ENCODE measurements at regions not wholly inside any gene's neighbourhood (a gene's known extent, or its start where the extent isn't known, plus 50 kb on each side); places are given as distances from the start of the nearest gene placed in this dataset.
A peak's percentile ranks its signal among the peaks of the same experiment; 100 is the strongest.

DNA sequence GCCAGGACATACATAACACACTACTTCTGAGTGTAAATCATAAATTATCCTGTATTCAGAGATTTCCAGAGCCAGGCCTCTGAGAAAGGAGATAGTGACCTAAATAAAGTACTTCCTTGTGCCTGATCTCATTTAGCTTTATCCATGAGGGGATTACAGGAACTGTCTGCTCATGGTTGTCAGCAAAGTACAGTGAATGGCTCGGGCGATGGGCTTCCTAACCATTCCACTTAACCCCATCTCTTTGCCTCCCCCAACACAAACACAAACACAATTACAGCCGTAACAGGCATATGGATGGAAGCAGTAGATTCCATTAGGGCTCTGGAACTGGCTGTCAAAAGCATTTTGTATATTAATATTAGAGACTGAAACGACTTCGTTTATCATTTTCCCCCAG, 206.7 kb upstream of the CPNE8 start:
- Histone ChIP-seq H3K36me3 (ENCODE audit: insufficient read depth, low read length, poor library complexity, severe bottlenecking) (no peaks in the 10 kb centered on the region), H3K9me3 (ENCODE audit: low read depth, low read length, poor library complexity, severe bottlenecking) (no peaks in the 10 kb centered on the region), H3K27ac (ENCODE audit: low read depth, low read length, poor library complexity, severe bottlenecking) (no peak overlapping the region), H3K4me3 (ENCODE audit: low read depth, low read length, poor library complexity, severe bottlenecking) (no peak overlapping the region), H3K27me3 (replicated peaks; ENCODE audit: insufficient read depth, low read depth, low read length, poor library complexity) (no peaks in the 10 kb centered on the region), H3K4me1 (ENCODE audit: insufficient read depth, low read length, poor library complexity, severe bottlenecking) (no peaks in the 10 kb centered on the region)
- no TSS peak for BruUV-seq (replicated peaks)
- intact Hi-C loops (cut with micrococcal nuclease; ENCODE audit: unreplicated experiment): no loop called here
- no peak for TF ChIP-seq EZH2 (IDR thresholded peaks at IDR 0.05; ENCODE audit: borderline replicate concordance, low read depth, low read length, poor library complexity, severe bottlenecking)
- TF ChIP-seq, protein P1, sequence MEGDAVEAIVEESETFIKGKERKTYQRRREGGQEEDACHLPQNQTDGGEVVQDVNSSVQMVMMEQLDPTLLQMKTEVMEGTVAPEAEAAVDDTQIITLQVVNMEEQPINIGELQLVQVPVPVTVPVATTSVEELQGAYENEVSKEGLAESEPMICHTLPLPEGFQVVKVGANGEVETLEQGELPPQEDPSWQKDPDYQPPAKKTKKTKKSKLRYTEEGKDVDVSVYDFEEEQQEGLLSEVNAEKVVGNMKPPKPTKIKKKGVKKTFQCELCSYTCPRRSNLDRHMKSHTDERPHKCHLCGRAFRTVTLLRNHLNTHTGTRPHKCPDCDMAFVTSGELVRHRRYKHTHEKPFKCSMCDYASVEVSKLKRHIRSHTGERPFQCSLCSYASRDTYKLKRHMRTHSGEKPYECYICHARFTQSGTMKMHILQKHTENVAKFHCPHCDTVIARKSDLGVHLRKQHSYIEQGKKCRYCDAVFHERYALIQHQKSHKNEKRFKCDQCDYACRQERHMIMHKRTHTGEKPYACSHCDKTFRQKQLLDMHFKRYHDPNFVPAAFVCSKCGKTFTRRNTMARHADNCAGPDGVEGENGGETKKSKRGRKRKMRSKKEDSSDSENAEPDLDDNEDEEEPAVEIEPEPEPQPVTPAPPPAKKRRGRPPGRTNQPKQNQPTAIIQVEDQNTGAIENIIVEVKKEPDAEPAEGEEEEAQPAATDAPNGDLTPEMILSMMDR (conservative IDR thresholded peaks at IDR 0.05; ENCODE audit: low read depth, low read length): no peak
- no peak for DNase-seq (ENCODE audit: low spot score)
- CTCF ChIA-PET: no interaction called here
- POLR2A ChIA-PET (ENCODE audit: low non-redundant PET): no interaction called here

DNA sequence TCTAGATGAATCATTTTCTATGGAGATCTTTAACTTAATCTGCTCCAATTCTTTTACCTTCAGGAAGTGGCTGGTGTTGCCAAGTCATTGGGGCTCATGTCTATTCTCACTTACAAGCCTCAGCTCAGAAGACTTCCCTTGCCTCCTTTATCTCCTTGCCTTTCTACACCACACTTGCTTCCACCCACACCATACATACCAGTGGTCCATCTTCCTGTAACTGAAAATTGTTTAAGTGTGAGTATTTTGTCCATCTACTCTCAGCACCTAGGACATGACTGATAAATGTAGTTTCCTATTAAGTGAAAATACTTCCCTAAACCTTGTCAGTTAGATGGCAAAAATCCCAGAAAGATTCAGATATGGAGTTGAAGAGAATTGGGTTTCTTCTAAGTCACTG, 199.7 kb upstream of the CPNE8 start:
- POLR2A ChIA-PET (ENCODE audit: low non-redundant PET): no interaction called here
- H3K27ac ChIP-seq (ENCODE audit: low read depth, low read length, poor library complexity, severe bottlenecking): no peak overlapping the region
- no peaks in the 10 kb centered on the region for H3K36me3 ChIP-seq (ENCODE audit: insufficient read depth, low read length, poor library complexity, severe bottlenecking)
- no peak for TF ChIP-seq EZH2 (IDR thresholded peaks at IDR 0.05; ENCODE audit: borderline replicate concordance, low read depth, low read length, poor library complexity, severe bottlenecking)
- TF ChIP-seq, protein P1 (conservative IDR thresholded peaks at IDR 0.05; ENCODE audit: low read depth, low read length): no peak
- H3K4me1 ChIP-seq (ENCODE audit: insufficient read depth, low read length, poor library complexity, severe bottlenecking): no peaks in the 10 kb centered on the region
- H3K4me3 ChIP-seq (ENCODE audit: low read depth, low read length, poor library complexity, severe bottlenecking): no peak overlapping the region
- intact Hi-C loops (cut with micrococcal nuclease; ENCODE audit: unreplicated experiment): loop anchor here (2.0 to 10.0 kb wide), 5 partner anchors 33 to 776 kb away; no protein-coding TSS in a partner anchor
- CTCF ChIA-PET: interaction anchor here (1.7 kb wide), 1 partner anchor 199 kb away, joined by 8 read pairs; the partner anchor contains the start of gene CPNE8
- DNase-seq (ENCODE audit: low spot score): no peak
- no peaks in the 10 kb centered on the region for H3K27me3 ChIP-seq (replicated peaks; ENCODE audit: insufficient read depth, low read depth, low read length, poor library complexity)
- no peaks in the 10 kb centered on the region for H3K9me3 ChIP-seq (ENCODE audit: low read depth, low read length, poor library complexity, severe bottlenecking)
- BruUV-seq (replicated peaks): no TSS peak

DNA sequence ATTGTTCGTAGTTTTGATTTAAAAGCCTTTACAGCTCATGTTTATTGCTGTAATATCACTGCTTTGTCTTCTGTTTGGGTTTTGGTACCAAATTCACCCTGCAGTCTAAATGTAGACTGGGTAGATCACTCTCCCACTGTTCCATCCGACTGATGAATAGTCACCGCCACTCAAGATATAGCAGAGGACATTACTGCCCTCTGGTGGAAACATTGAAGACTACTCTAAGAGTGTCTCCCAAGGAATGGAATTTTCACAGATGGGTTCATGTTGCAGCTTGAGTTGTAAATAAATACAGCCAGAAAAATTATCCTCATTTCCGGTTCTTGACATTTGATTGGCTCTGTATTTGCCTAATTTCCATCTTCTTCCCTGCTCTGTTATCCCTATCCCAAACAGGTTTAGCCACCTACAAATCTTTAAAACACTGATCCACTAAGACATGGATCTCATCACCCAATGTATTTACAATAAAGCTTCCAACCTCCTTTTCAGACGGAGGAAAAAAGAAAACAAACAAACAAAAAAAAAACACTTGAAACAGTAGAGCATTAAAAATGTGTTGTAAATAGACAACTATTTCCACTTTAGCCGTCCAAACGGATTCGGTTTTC, 198.3 kb upstream of the CPNE8 start:
- ChIA-PET CTCF (interaction anchor here (0.7 to 1.8 kb wide), 4 partner anchors 169 to 198 kb away, joined by 3 to 12 read pairs (median 8); partner anchors contain the start of gene CPNE8), POLR2A (ENCODE audit: low non-redundant PET) (no interaction called here)
- TF ChIP-seq, protein P1 (conservative IDR thresholded peaks at IDR 0.05; ENCODE audit: low read depth, low read length): peak; percentile 83
- TF ChIP-seq EZH2 (IDR thresholded peaks at IDR 0.05; ENCODE audit: borderline replicate concordance, low read depth, low read length, poor library complexity, severe bottlenecking): no peak
- peak; percentile 83 for DNase-seq (ENCODE audit: low spot score)
- H3K9me3 ChIP-seq (ENCODE audit: low read depth, low read length, poor library complexity, severe bottlenecking): no peaks in the 10 kb centered on the region
- H3K36me3 ChIP-seq (ENCODE audit: insufficient read depth, low read length, poor library complexity, severe bottlenecking): no peaks in the 10 kb centered on the region
- no peaks in the 10 kb centered on the region for H3K4me1 ChIP-seq (ENCODE audit: insufficient read depth, low read length, poor library complexity, severe bottlenecking)
- intact Hi-C loops (cut with micrococcal nuclease; ENCODE audit: unreplicated experiment): loop anchor here (1.0 to 10.0 kb wide), 8 partner anchors 51 to 775 kb away; partner anchors contain the start of gene CPNE8
- H3K4me3 ChIP-seq (ENCODE audit: low read depth, low read length, poor library complexity, severe bottlenecking): no peak overlapping the region
- BruUV-seq (replicated peaks): no TSS peak
- H3K27me3 ChIP-seq (replicated peaks; ENCODE audit: insufficient read depth, low read depth, low read length, poor library complexity): no peaks in the 10 kb centered on the region
- H3K27ac ChIP-seq (ENCODE audit: low read depth, low read length, poor library complexity, severe bottlenecking): no peak overlapping the region
